HepG2 (cell line): ENCODE measurements at regions not wholly inside any gene's neighbourhood (a gene's known extent, or its start where the extent isn't known, plus 50 kb on each side); places are given as distances from the start of the nearest gene placed in this dataset.

Source experiments
- ATAC-seq: fragments of 200-7000 bp; cut with Tn5 transposase; 3 replicates; pipeline ENCODE4 v1.9.1; 2020; ENCODE audit warnings: mild to moderate bottlenecking, moderate library complexity
- BruUV-seq: library from RNA; stranded (reverse); fragments of 400-500 nt; replicated peaks from 2 replicates; lab custom pipeline; 2021; lab: Mats Ljungman, UMichigan
- CTCF ChIA-PET: fragments of 300-600 bp; formaldehyde crosslinking; extraction: SDS; loops from one replicate; lab custom pipeline; 2021; ENCODE audit warnings: low total read pairs, inconsistent platforms, low intra/inter-chr PET ratio; lab: Yijun Ruan, JAX
- POLR2A ChIA-PET: fragments of 350-600 bp; sonication (Branson Sonifier 250); formaldehyde crosslinking; loops from one replicate; lab custom pipeline; 2020; ENCODE audit warnings: antibody characterized with exemption, inconsistent platforms; lab: Yijun Ruan, JAX
- DNase-seq: peaks from one replicate; pipeline ENCODE4 v3.0.0-alpha.2; 2015; ENCODE audit warnings: low spot score
- FAIRE-seq: peaks from 3 replicates; lab custom pipeline; 2011; peaks lifted over from hg19 to GRCh38; lab: Jason Lieb, UNC
- H2AFZ ChIP-seq: one replicate; pipeline ENCODE4 v1.6.1; 2011; ENCODE audit warnings: low read length, inconsistent platforms
- H3K27ac ChIP-seq: fragments of 300-600 bp; 3 replicates; pipeline ENCODE4 v1.8.0; 2011; ENCODE audit warnings: mixed run types, mild to moderate bottlenecking, mixed read lengths, low read length, inconsistent platforms; ENCODE audit not compliant: insufficient read depth; ENCODE audit errors: extremely low read length
- H3K27me3 ChIP-seq, 2 experiments: fragments of 200-600 bp in 1 of 2; 2 replicates in 1 of 2; 3 replicates in 1 of 2; pipeline versions ENCODE4 v1.6.0 to v1.8.0; 2011; ENCODE audit warnings: low read length in 2 of 2, mild to moderate bottlenecking in 2 of 2, moderate library complexity in 2 of 2, inconsistent platforms in 1 of 2; ENCODE audit not compliant: insufficient read depth in 2 of 2, control insufficient read depth in 1 of 2
- H3K36me3 ChIP-seq, 2 experiments: fragments of 200-600 bp in 1 of 2; replicated peaks in 1 of 2; 2 replicates in 1 of 2; 3 replicates in 1 of 2; pipeline versions ENCODE4 v1.5.1 to v1.8.0; 2011; ENCODE audit warnings: low read length in 2 of 2, inconsistent platforms in 1 of 2; ENCODE audit not compliant: insufficient read depth in 2 of 2, control insufficient read depth in 1 of 2
- H3K4me1 ChIP-seq: 2 replicates; pipeline ENCODE4 v1.5.1; 2012; ENCODE audit warnings: low read length, inconsistent platforms; ENCODE audit not compliant: insufficient read depth
- H3K4me2 ChIP-seq: 2 replicates; pipeline ENCODE4 v1.6.0; 2011; ENCODE audit warnings: low read depth, low read length, inconsistent platforms
- H3K4me3 ChIP-seq, 3 experiments: fragments of 200-600 bp in 1 of 3; sonication (generic), shearing (Covaris generic) in 1 of 3; replicated peaks in 1 of 3; 2 replicates each; pipeline ENCODE4 v1.5.1; 2011 to 2016; ENCODE audit warnings: low read length in 3 of 3, inconsistent platforms in 2 of 3, low read depth in 2 of 3, mild to moderate bottlenecking in 2 of 3, control low read depth in 1 of 3, mixed read lengths in 1 of 3; ENCODE audit not compliant: insufficient read depth in 1 of 3
- H3K79me2 ChIP-seq: one replicate; pipeline ENCODE4 v1.6.1; 2011; ENCODE audit warnings: low read length, inconsistent platforms; ENCODE audit not compliant: insufficient read depth
- H3K9ac ChIP-seq: 2 replicates; pipeline ENCODE4 v1.6.0; 2011; ENCODE audit warnings: mild to moderate bottlenecking, low read depth, low read length, inconsistent platforms; ENCODE audit not compliant: insufficient read depth
- H3K9me3 ChIP-seq: 2 replicates; pipeline ENCODE4 v1.5.1; 2012; ENCODE audit warnings: mild to moderate bottlenecking, low read length
- H4K20me1 ChIP-seq: 2 replicates; pipeline ENCODE4 v1.6.0; 2011; ENCODE audit warnings: inconsistent platforms, mild to moderate bottlenecking, low read length, moderate library complexity; ENCODE audit not compliant: insufficient read depth
- GTF2F1 ChIP-seq: fragments of 150-350 bp; IDR thresholded peaks from 2 replicates; pipeline ENCODE4 v1.6.1; 2014; ENCODE audit warnings: low read length
- KAT8 ChIP-seq: IDR thresholded peaks from 2 replicates; pipeline ENCODE4 v1.6.1; 2016; ENCODE audit warnings: missing genetic modification reagents, missing compliant biosample characterization
- KDM3A ChIP-seq: IDR thresholded peaks from 2 replicates; pipeline ENCODE4 v1.6.1; 2018; ENCODE audit warnings: low read depth, missing compliant biosample characterization
- SALL1 ChIP-seq: sonication (generic); formaldehyde crosslinking; IDR thresholded peaks from 2 replicates; pipeline ENCODE4 v1.8.0; 2022; ENCODE audit warnings: mild to moderate bottlenecking, missing genetic modification reagents
- ZBTB7A ChIP-seq: sonication (generic); formaldehyde crosslinking; IDR thresholded peaks from 2 replicates; pipeline ENCODE4 v1.8.0; 2022; ENCODE audit warnings: mild to moderate bottlenecking, missing genetic modification reagents
- ZNF274 ChIP-seq: sonication (generic); formaldehyde crosslinking; IDR thresholded peaks from 2 replicates; pipeline ENCODE4 v1.5.1; 2020; ENCODE audit warnings: mild to moderate bottlenecking, missing genetic modification reagents
- ZNF296 ChIP-seq: sonication (generic); formaldehyde crosslinking; conservative IDR thresholded peaks from 2 replicates; pipeline ENCODE4 v1.5.0; 2020; ENCODE audit warnings: mild to moderate bottlenecking, missing genetic modification reagents
- ZNF326 ChIP-seq: sonication (generic); formaldehyde crosslinking; IDR thresholded peaks from 2 replicates; pipeline ENCODE4 v1.4.0; 2020; ENCODE audit warnings: missing genetic modification reagents, borderline replicate concordance
- ZNF430 ChIP-seq: sonication (generic); formaldehyde crosslinking; IDR thresholded peaks from 2 replicates; pipeline ENCODE4 v1.9.0; 2021; ENCODE audit warnings: mild to moderate bottlenecking, missing genetic modification reagents
- ZNF484 ChIP-seq: sonication (generic); formaldehyde crosslinking; IDR thresholded peaks from 2 replicates; pipeline ENCODE4 v1.5.1; 2020; ENCODE audit warnings: mild to moderate bottlenecking, low read depth, missing genetic modification reagents, borderline replicate concordance
- ZNF496 ChIP-seq: sonication (generic); formaldehyde crosslinking; IDR thresholded peaks from 2 replicates; pipeline ENCODE4 v1.8.1; 2023; ENCODE audit warnings: mild to moderate bottlenecking, moderate library complexity, missing genetic modification reagents; ENCODE audit not compliant: insufficient replicate concordance
- ZNF652 ChIP-seq: IDR thresholded peaks from 2 replicates; pipeline ENCODE4 v1.6.1; 2016; ENCODE audit warnings: low read depth, borderline replicate concordance
- WGBS: methylation state at CpG from one replicate; pipeline ENCODE4 v1.1.6; 2017; ENCODE audit warnings: low lambda C conversion rate; 5-methylcytosine and 5-hydroxymethylcytosine counted together
- in situ Hi-C: cut with HindIII; loops from 2 replicates; pipeline ENCODE4 v1.10.0; 2017; ENCODE audit warnings: low pct_unique_long_range_greater_than_20kb; ENCODE audit not compliant: extremely low pct_ligation_motif_present
- intact Hi-C: fragments of 100-400 bp; cut with micrococcal nuclease; formaldehyde crosslinking; loops from one replicate; pipeline ENCODE4 v1.10.0; 2022; ENCODE audit not compliant: unreplicated experiment
- TF ChIP-seq, protein P1 (sequence below): sonication (generic); formaldehyde crosslinking; IDR thresholded peaks from 2 replicates; pipeline ENCODE4 v1.5.1; 2020; ENCODE audit warnings: mild to moderate bottlenecking, missing genetic modification reagents, moderate library complexity
- TF ChIP-seq, protein P2 (sequence below): sonication (generic); formaldehyde crosslinking; IDR thresholded peaks from 2 replicates; pipeline ENCODE4 v1.9.0; 2022; ENCODE audit warnings: missing genetic modification reagents, mild to moderate bottlenecking, borderline replicate concordance
- TF ChIP-seq, protein P3 (sequence below): IDR thresholded peaks from 2 replicates; pipeline ENCODE4 v1.6.1; 2018; ENCODE audit warnings: missing genetic modification reagents

DNA sequence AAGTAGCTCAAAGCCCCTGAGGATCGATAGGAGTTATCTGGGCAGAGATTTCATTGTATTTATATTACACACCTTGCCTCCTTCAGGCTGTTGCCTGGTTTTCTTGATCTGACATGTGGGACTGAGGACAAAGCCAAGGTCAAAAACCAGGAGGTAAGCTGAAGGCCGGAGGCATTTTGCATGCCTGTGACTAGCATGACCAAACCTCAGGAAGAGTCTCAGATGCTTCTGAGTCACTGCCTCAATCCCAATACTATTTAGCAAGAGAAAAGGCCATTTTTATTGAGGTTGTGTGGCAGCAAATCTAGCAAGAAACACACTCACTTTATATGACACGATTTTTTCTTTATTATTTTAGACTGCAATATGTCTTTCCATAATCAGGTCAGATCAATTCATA lies 968.1 kb downstream of the CDH11 start:
- H3K27me3 ChIP-seq: no peaks in the 10 kb centered on the region
- FAIRE-seq (no peak), DNase-seq (no peak), ATAC-seq (no peak)
- H3K9me3 ChIP-seq: no peaks in the 10 kb centered on the region
- no peaks in the 10 kb centered on the region for H3K79me2 ChIP-seq
- in situ Hi-C loops (no loop called here), intact Hi-C loops (no loop called here)
- peaks cover 10% of the 10 kb centered on the region for H3K4me1 ChIP-seq
- H3K36me3 ChIP-seq: no peaks in the 10 kb centered on the region
- no peak for TF ChIP-seq ZNF430
- ChIA-PET CTCF (no interaction called here), POLR2A (no interaction called here)
- H3K27ac ChIP-seq: no peak overlapping the region
- no peaks in the 10 kb centered on the region for H4K20me1 ChIP-seq
- H2AFZ ChIP-seq: no peak overlapping the region
- BruUV-seq: no TSS peak
- H3K4me2 ChIP-seq: no peak overlapping the region
- H3K4me3 ChIP-seq: no peak overlapping the region
- WGBS: 54% methylated on average over 3 of the region's 3 CpGs
- no peak overlapping the region for H3K9ac ChIP-seq

DNA sequence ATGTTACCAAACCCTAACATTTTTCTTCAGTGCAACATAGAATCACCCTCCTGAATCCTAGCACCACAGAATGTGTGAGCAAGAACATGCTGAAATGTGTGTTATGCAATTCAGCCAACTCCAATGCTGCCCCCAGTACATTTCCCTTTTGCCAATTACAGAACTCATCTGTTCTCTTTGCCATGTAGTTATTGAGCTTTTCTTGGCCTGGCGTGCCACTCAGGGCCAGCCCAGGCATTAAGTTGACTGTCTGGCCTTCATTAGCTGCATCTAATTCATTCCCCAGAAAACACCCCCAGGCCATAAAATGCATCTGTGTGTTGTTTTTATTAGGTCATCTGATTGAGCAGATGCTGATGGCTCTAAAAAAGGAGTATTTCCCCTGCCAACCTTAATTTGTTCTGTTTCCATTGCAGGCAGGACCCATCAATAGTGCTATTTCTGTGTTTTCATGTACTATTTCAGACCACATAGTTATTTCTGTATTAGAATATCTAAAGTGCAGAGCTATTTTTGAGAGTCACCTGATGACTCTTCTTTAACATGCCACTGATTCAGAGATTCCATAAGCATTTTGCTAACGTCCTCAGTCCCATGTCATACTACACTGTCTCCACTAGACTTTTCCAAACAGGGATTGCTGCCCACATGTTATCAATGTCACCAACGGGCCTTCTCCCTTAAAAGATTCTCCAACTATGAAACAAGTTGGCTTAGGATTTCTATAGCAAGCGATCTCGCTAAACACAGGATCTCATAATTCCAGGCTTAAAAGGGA lies 969.7 kb downstream of the CDH11 start:
- H3K9me3 ChIP-seq: peaks cover 6% of the 10 kb centered on the region
- no peak overlapping the region for H2AFZ ChIP-seq
- H3K27me3 ChIP-seq: no peaks in the 10 kb centered on the region
- DNase-seq: no peak
- no peaks in the 10 kb centered on the region for H4K20me1 ChIP-seq
- intact Hi-C loops: no loop called here
- FAIRE-seq: no peak
- no TSS peak for BruUV-seq
- H3K27ac ChIP-seq: no peak overlapping the region
- H3K4me1 ChIP-seq: no peaks in the 10 kb centered on the region
- ATAC-seq: no peak
- ChIA-PET CTCF (no interaction called here), POLR2A (no interaction called here)
- no peak overlapping the region for H3K4me2 ChIP-seq
- H3K79me2 ChIP-seq: no peaks in the 10 kb centered on the region
- H3K4me3 ChIP-seq: no peak overlapping the region
- 73% methylated on average over 5 of the region's 5 CpGs for WGBS
- H3K9ac ChIP-seq: no peak overlapping the region
- in situ Hi-C loops: no loop called here
- H3K36me3 ChIP-seq: no peaks in the 10 kb centered on the region
- no peak for TF ChIP-seq ZNF652 (CRISPR knock-in tag)
- TF ChIP-seq KDM3A (CRISPR knock-in tag): no peak
- TF ChIP-seq, protein P1, sequence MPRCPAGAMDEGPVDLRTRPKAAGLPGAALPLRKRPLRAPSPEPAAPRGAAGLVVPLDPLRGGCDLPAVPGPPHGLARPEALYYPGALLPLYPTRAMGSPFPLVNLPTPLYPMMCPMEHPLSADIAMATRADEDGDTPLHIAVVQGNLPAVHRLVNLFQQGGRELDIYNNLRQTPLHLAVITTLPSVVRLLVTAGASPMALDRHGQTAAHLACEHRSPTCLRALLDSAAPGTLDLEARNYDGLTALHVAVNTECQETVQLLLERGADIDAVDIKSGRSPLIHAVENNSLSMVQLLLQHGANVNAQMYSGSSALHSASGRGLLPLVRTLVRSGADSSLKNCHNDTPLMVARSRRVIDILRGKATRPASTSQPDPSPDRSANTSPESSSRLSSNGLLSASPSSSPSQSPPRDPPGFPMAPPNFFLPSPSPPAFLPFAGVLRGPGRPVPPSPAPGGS (CRISPR knock-in tag): no peak
- TF ChIP-seq, protein P2, sequence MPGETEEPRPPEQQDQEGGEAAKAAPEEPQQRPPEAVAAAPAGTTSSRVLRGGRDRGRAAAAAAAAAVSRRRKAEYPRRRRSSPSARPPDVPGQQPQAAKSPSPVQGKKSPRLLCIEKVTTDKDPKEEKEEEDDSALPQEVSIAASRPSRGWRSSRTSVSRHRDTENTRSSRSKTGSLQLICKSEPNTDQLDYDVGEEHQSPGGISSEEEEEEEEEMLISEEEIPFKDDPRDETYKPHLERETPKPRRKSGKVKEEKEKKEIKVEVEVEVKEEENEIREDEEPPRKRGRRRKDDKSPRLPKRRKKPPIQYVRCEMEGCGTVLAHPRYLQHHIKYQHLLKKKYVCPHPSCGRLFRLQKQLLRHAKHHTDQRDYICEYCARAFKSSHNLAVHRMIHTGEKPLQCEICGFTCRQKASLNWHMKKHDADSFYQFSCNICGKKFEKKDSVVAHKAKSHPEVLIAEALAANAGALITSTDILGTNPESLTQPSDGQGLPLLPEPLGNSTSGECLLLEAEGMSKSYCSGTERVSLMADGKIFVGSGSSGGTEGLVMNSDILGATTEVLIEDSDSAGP (CRISPR knock-in tag): no peak
- TF ChIP-seq, protein P3, sequence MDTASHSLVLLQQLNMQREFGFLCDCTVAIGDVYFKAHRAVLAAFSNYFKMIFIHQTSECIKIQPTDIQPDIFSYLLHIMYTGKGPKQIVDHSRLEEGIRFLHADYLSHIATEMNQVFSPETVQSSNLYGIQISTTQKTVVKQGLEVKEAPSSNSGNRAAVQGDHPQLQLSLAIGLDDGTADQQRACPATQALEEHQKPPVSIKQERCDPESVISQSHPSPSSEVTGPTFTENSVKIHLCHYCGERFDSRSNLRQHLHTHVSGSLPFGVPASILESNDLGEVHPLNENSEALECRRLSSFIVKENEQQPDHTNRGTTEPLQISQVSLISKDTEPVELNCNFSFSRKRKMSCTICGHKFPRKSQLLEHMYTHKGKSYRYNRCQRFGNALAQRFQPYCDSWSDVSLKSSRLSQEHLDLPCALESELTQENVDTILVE: no peak
- no peak for TF ChIP-seq KAT8 (CRISPR knock-in tag)
- TF ChIP-seq ZNF326 (CRISPR knock-in tag): no peak
- no peak for TF ChIP-seq ZNF496
- TF ChIP-seq ZNF484 (CRISPR knock-in tag): no peak
- TF ChIP-seq SALL1 (CRISPR knock-in tag): no peak
- TF ChIP-seq GTF2F1: no peak
- TF ChIP-seq ZNF274 (CRISPR knock-in tag): no peak
- TF ChIP-seq ZBTB7A (CRISPR knock-in tag): no peak
- no peak for TF ChIP-seq ZNF296
